Mucosa of descending colon (tissue), 3 donors: ENCODE measurements at regions not wholly inside any gene's neighbourhood (a gene's known extent, or its start where the extent isn't known, plus 50 kb on each side); places are given as distances from the start of the nearest gene placed in this dataset.

Experiments
- ATAC-seq: fragments of 200-7000 bp; cut with Tn5 transposase; one replicate; pipeline ENCODE4 v1.9.1; 2020; ENCODE audit warnings: mild to moderate bottlenecking, moderate library complexity
- DNase-seq, 3 donors: peaks; one replicate each; pipeline ENCODE4 v3.0.0-alpha.2; 2020
- H3K36me3 ChIP-seq: fragments of 200-600 bp; one replicate; pipeline ENCODE4 v1.8.0; 2021; ENCODE audit warnings: low read depth, mild to moderate bottlenecking
- H3K4me1 ChIP-seq: fragments of 200-600 bp; one replicate; pipeline ENCODE4 v1.8.0; 2021; ENCODE audit warnings: low read depth, mild to moderate bottlenecking
- H3K4me3 ChIP-seq: fragments of 200-600 bp; one replicate; pipeline ENCODE4 v1.8.0; 2021; ENCODE audit warnings: mild to moderate bottlenecking
- H3K9me3 ChIP-seq: fragments of 200-600 bp; one replicate; pipeline ENCODE4 v1.8.0; 2021; ENCODE audit warnings: mild to moderate bottlenecking
- intact Hi-C, 2 donors: fragments of 100-400 bp; cut with DNase I in 1 of 2; cut with micrococcal nuclease in 1 of 2; formaldehyde crosslinking; loops; one replicate each; pipeline versions ENCODE4 v1.11.0 to v1.11.1; 2022; cut with DNase I, micrococcal nuclease
- TF ChIP-seq, protein P1 (sequence below): fragments of 200-600 bp; IDR thresholded peaks from one replicate; pipeline ENCODE4 v1.8.0; 2022; ENCODE audit warnings: antibody characterized with exemption, mild to moderate bottlenecking
- donor health status: DM: no; HTN: no; CAD: no; lungs with moderate emphysema.
- donor health status: DM: no; HTN: no; CAD: no.
- donor health status: DM: no; HTN: yes; CAD: no.

GRCh38 chr6:14470671-14471070 is 353.1 kb downstream of the CD83 start:
- no peaks in the 10 kb centered on the region for H3K4me1 ChIP-seq
- no peak overlapping the region for H3K4me3 ChIP-seq
- H3K9me3 ChIP-seq: peaks cover 2% of the 10 kb centered on the region
- TF ChIP-seq, protein P1, sequence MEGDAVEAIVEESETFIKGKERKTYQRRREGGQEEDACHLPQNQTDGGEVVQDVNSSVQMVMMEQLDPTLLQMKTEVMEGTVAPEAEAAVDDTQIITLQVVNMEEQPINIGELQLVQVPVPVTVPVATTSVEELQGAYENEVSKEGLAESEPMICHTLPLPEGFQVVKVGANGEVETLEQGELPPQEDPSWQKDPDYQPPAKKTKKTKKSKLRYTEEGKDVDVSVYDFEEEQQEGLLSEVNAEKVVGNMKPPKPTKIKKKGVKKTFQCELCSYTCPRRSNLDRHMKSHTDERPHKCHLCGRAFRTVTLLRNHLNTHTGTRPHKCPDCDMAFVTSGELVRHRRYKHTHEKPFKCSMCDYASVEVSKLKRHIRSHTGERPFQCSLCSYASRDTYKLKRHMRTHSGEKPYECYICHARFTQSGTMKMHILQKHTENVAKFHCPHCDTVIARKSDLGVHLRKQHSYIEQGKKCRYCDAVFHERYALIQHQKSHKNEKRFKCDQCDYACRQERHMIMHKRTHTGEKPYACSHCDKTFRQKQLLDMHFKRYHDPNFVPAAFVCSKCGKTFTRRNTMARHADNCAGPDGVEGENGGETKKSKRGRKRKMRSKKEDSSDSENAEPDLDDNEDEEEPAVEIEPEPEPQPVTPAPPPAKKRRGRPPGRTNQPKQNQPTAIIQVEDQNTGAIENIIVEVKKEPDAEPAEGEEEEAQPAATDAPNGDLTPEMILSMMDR: no peak
- no peaks in the 10 kb centered on the region for H3K36me3 ChIP-seq
- DNase-seq (no peak), ATAC-seq (no peak)
- intact Hi-C loops: no loop called here

- ATAC-seq: no peak
- no peak overlapping the region for H3K4me3 ChIP-seq
- no peak for DNase-seq
- H3K4me1 ChIP-seq: no peaks in the 10 kb centered on the region
- TF ChIP-seq, protein P1: no peak
- peaks cover 2% of the 10 kb centered on the region for H3K9me3 ChIP-seq
- intact Hi-C loops: no loop called here
- H3K36me3 ChIP-seq: no peaks in the 10 kb centered on the region
Observed at GRCh38 chr6:14472255-14472985, 354.8 kb downstream of the CD83 start.

- Histone ChIP-seq H3K4me1 (no peaks in the 10 kb centered on the region), H3K4me3 (no peak overlapping the region), H3K36me3 (no peaks in the 10 kb centered on the region), H3K9me3 (peaks cover 2% of the 10 kb centered on the region)
- TF ChIP-seq, protein P1: no peak
- ATAC-seq (no peak), DNase-seq (no peak)
- intact Hi-C loops: no loop called here
Observed at GRCh38 chr6:14472986-14473337, 355.4 kb downstream of the CD83 start.

DNA sequence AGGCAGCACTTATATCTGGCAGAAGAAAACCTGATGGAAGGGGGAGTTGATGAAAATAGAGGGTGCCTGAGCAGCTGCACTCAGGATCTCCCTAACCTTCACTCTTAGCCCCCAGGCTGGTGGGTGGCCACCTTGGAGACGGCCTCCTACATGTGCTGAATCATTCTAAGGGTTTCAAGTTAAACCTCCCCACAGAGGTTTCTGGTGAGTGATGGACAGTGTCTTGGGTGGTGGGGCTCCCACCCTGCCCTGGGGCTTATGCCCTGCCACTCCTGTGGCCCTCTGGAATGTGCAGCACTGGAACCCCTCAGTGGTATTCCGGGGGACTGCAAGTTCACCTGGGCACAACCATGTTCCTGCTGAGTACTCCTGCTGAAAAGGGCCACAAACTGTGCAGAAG is 357.2 kb downstream of the CD83 start:
- intact Hi-C loops: no loop called here

GRCh38 chr6:14475306-14475705 is 357.7 kb downstream of the CD83 start:
- no peak overlapping the region for H3K4me3 ChIP-seq
- TF ChIP-seq, protein P1: no peak
- ATAC-seq (no peak), DNase-seq (no peak)
- H3K4me1 ChIP-seq: no peaks in the 10 kb centered on the region
- no peaks in the 10 kb centered on the region for H3K36me3 ChIP-seq
- intact Hi-C loops: no loop called here
- H3K9me3 ChIP-seq: no peaks in the 10 kb centered on the region

More for the DNA sequence above, 357.2 kb downstream of the CD83 start:
- no peaks in the 10 kb centered on the region for H3K36me3 ChIP-seq
- no peak for DNase-seq
- ATAC-seq: no peak
- TF ChIP-seq, protein P1: no peak
- H3K4me1 ChIP-seq: no peaks in the 10 kb centered on the region
- H3K4me3 ChIP-seq: no peak overlapping the region
- H3K9me3 ChIP-seq: no peaks in the 10 kb centered on the region
